ENCODE measurements at regions not wholly inside any gene's neighbourhood (a gene's known extent, or its start where the extent isn't known, plus 50 kb on each side); places are given as distances from the start of the nearest gene placed in this dataset.

- TF ChIP-seq REST (IDR thresholded peaks at IDR 0.05; ENCODE audit: borderline replicate concordance) (no peak), CTCF (IDR thresholded peaks at IDR 0.05; ENCODE audit: poor library complexity, severe bottlenecking) (no peak), EP300 (conservative IDR thresholded peaks at IDR 0.05; ENCODE audit: poor library complexity, severe bottlenecking) (no peak), POLR2AphosphoS5 (IDR thresholded peaks at IDR 0.05) (no peak)
Observed at GRCh38 chr1:81700728-81701470, 99.8 kb upstream of the ADGRL2 start.

Measured in neural cell (in vitro differentiated cells).